RPMI8226 (cell line): ENCODE measurements at regions not wholly inside any gene's neighbourhood (a gene's known extent, or its start where the extent isn't known, plus 50 kb on each side); places are given as distances from the start of the nearest gene placed in this dataset.
"Not testable (repeated sequence)": the region's sequence is repeated elsewhere in the genome, so short reads cannot be mapped to it uniquely, and the experiment has no call there.

Experiments used
- DNase-seq: peaks from one replicate; pipeline ENCODE4 v3.0.0-alpha.2; 2015

- no peak for DNase-seq
Observed at GRCh38 chr7:114173170-114173890, 241.3 kb upstream of the FOXP2 start.

- DNase-seq: not testable (repeated sequence)
Observed at GRCh38 chr7:114169389-114169788, 245.2 kb upstream of the FOXP2 start.

- DNase-seq: no peak
Observed at GRCh38 chr7:114160925-114161324, 242.1 kb upstream of the PPP1R3A start.

GRCh38 chr7:114158854-114159253 lies 240.0 kb upstream of the PPP1R3A start:
- no peak for DNase-seq

- DNase-seq: no peak
Observed at GRCh38 chr7:114158275-114158674, 239.5 kb upstream of the PPP1R3A start.

- DNase-seq: no peak
Observed at GRCh38 chr7:114156178-114156577, 237.4 kb upstream of the PPP1R3A start.

- DNase-seq: no peak
Observed at GRCh38 chr7:114155116-114156110, 236.6 kb upstream of the PPP1R3A start.

GRCh38 chr7:114153700-114154099 lies 234.9 kb upstream of the PPP1R3A start:
- no peak for DNase-seq

GRCh38 chr7:114152314-114152938 lies 233.6 kb upstream of the PPP1R3A start:
- DNase-seq: no peak

- no peak for DNase-seq
Observed at GRCh38 chr7:114151777-114152176, 233.0 kb upstream of the PPP1R3A start.

- no peak for DNase-seq
Observed at GRCh38 chr7:114150689-114151088, 231.9 kb upstream of the PPP1R3A start.

GRCh38 chr7:114148779-114149178 lies 230.0 kb upstream of the PPP1R3A start:
- DNase-seq: no peak

GRCh38 chr7:114141415-114141814 lies 222.6 kb upstream of the PPP1R3A start:
- no peak for DNase-seq

GRCh38 chr7:114140561-114140960 lies 221.8 kb upstream of the PPP1R3A start:
- DNase-seq: no peak

GRCh38 chr7:114139690-114140089 lies 220.9 kb upstream of the PPP1R3A start:
- DNase-seq: not testable (repeated sequence)

- no peak for DNase-seq
Observed at GRCh38 chr7:114138587-114138986, 219.8 kb upstream of the PPP1R3A start.

GRCh38 chr7:114133717-114134116 lies 214.9 kb upstream of the PPP1R3A start:
- DNase-seq: no peak

- no peak for DNase-seq
Observed at GRCh38 chr7:114130866-114131265, 212.1 kb upstream of the PPP1R3A start.

GRCh38 chr7:114128880-114129279 lies 210.1 kb upstream of the PPP1R3A start:
- DNase-seq: no peak

GRCh38 chr7:114126095-114126494 lies 207.3 kb upstream of the PPP1R3A start:
- no peak for DNase-seq

- no peak for DNase-seq
Observed at GRCh38 chr7:114112806-114113205, 194.0 kb upstream of the PPP1R3A start.

GRCh38 chr7:114110666-114111065 lies 191.9 kb upstream of the PPP1R3A start:
- no peak for DNase-seq

- DNase-seq: no peak
Observed at GRCh38 chr7:114109721-114110120, 190.9 kb upstream of the PPP1R3A start.
